Lung (tissue), 11 donors: ENCODE measurements at regions not wholly inside any gene's neighbourhood (a gene's known extent, or its start where the extent isn't known, plus 50 kb on each side); places are given as distances from the start of the nearest gene placed in this dataset.
A peak's percentile ranks its signal among the peaks of the same experiment; 100 is the strongest.
"Not testable (repeated sequence)": the region's sequence is repeated elsewhere in the genome, so short reads cannot be mapped to it uniquely, and the experiment has no call there.

Experiments
- ATAC-seq: fragments of 200-7000 bp; cut with Tn5 transposase; one replicate; pipeline ENCODE4 v1.9.1; 2020; ENCODE audit warnings: moderate number of reproducible peaks; ENCODE audit not compliant: insufficient read depth, low FRiP score
- DNase-seq, 3 donors: peaks; one replicate each; pipeline ENCODE4 v3.0.0-alpha.2; 2013 to 2017
- H3K27ac ChIP-seq, 2 donors: one replicate each; pipeline ENCODE4 v1.5.1; 2013; ENCODE audit warnings: mild to moderate bottlenecking in 2 of 2, moderate library complexity in 2 of 2, control low read depth in 1 of 2, inconsistent platforms in 1 of 2, low read depth in 1 of 2, low read length in 1 of 2
- H3K27me3 ChIP-seq, 3 donors: one replicate each; pipeline ENCODE4 v1.5.1; 2013; ENCODE audit warnings: low read length in 2 of 3; ENCODE audit not compliant: control insufficient read depth in 3 of 3, insufficient read depth in 3 of 3
- H3K36me3 ChIP-seq, 4 donors: one replicate each; pipeline ENCODE4 v1.5.1; 2013; ENCODE audit warnings: low read length in 4 of 4, mild to moderate bottlenecking in 1 of 4, moderate library complexity in 1 of 4; ENCODE audit not compliant: control insufficient read depth in 4 of 4, insufficient read depth in 4 of 4
- H3K4me1 ChIP-seq, 5 donors: one replicate each; pipeline ENCODE4 v1.5.1; 2013; ENCODE audit warnings: low read length in 5 of 5, mild to moderate bottlenecking in 2 of 5, moderate library complexity in 1 of 5; ENCODE audit not compliant: control insufficient read depth in 5 of 5, insufficient read depth in 5 of 5
- H3K4me3 ChIP-seq: one replicate; pipeline ENCODE4 v1.5.1; 2013; ENCODE audit warnings: mild to moderate bottlenecking, control low read depth, moderate library complexity
- H3K9ac ChIP-seq, 2 donors: one replicate each; pipeline ENCODE4 v1.5.1; 2013; ENCODE audit warnings: low read length in 2 of 2, control low read depth in 1 of 2; ENCODE audit not compliant: insufficient read depth in 1 of 2
- H3K9me3 ChIP-seq, 4 donors: one replicate each; pipeline ENCODE4 v1.5.1; 2013; ENCODE audit warnings: low read length in 3 of 4, mild to moderate bottlenecking in 1 of 4, moderate library complexity in 1 of 4; ENCODE audit not compliant: control insufficient read depth in 4 of 4, insufficient read depth in 3 of 4
- CTCF ChIP-seq: IDR thresholded peaks from 2 replicates; pipeline ENCODE4 v1.5.1; 2012; ENCODE audit warnings: mild to moderate bottlenecking; ENCODE audit errors: control extremely low read depth, extremely low read depth
- WGBS, 2 donors: extraction: QIAGEN DNeasy Blood & Tissue Kit; methylation state at CpG; one replicate each; pipeline ENCODE4 v1.1.7; 2013; 5-methylcytosine and 5-hydroxymethylcytosine counted together
- donor health status: control.
- donor health status: control.
- donor health status: Bipolar disorder and iron deficiency.
- donor health status: healthy.
- donor health status: DM: yes; HTN: yes; CAD: no.

- Histone ChIP-seq H3K36me3 (no peaks in the 10 kb centered on the region), H3K27me3 (no peaks in the 10 kb centered on the region), H3K4me3 (no peak overlapping the region), H3K9me3 (no peaks in the 10 kb centered on the region), H3K27ac (no peak overlapping the region), H3K4me1 (peaks cover 0 to 27% (median 7%) of the 10 kb centered on the region in 5 donors), H3K9ac (peak overlapping the region in 1 of 2 donors; percentile 8)
- peak in 2 of 3 donors; percentile 81 to 84 for DNase-seq
- WGBS, 2 donors = 21 to 22% methylated on average over 2 of the region's 2 CpGs
- no peak for TF ChIP-seq CTCF
- no peak for ATAC-seq
Observed at GRCh38 chr6:138673346-138674014, 100.1 kb upstream of the CCDC28A start.

DNA sequence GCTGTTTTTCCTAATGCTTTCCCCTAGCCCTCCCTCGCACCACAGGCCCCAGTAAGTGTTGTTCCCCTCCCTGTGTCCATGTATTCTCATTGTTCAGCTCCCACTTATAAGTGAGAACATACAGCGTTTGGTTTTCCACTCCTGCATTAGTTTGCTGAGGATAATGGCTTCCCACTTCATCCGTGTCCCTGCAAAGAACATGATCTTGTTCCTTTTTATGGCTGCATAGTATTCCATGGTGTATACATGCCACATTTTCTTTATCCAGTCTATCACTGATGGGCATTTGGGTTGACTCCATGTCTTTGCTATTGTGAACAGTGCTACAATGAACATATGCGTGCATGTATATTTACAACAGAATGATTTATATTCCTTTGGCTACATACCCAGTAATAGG lies 99.1 kb upstream of the CCDC28A start:
- 86 to 96% methylated on average over 4 of the region's 4 CpGs for WGBS, 2 donors
- not testable (repeated sequence) for ATAC-seq, H3K4me3 ChIP-seq, H3K27me3 ChIP-seq, DNase-seq, H3K27ac ChIP-seq, H3K36me3 ChIP-seq, H3K9ac ChIP-seq, H3K9me3 ChIP-seq
- H3K4me1 ChIP-seq = peaks cover 0 to 34% (median 7%) of the 10 kb centered on the region in 5 donors

DNA sequence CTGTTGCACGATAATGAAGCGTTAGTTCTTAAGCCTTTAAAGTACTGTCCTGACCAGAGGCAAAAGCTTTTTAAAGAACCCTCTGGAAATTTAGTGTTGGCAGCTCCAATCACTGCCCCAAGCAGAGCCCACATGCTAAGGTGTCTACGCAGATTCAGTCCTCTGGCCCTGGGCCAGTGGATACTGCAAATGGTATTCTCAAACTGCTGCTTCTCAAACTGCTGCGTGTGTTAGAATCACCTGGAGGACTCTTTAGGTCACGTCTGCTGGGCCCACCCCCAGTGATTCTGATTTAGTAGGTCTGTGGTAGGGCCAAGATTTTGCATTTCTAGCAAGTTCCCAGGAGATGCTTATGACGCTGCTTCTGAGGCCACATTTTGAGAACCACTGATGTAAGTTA lies 96.0 kb upstream of the CCDC28A start:
- WGBS, 2 donors = 91 to 95% methylated on average over 6 of the region's 6 CpGs
- DNase-seq = no peak
- ATAC-seq = no peak
- no peak for TF ChIP-seq CTCF
- H3K4me3 ChIP-seq = no peak overlapping the region
- H3K36me3 ChIP-seq = no peaks in the 10 kb centered on the region
- no peak overlapping the region for H3K9ac ChIP-seq
- H3K27ac ChIP-seq = no peak overlapping the region
- H3K9me3 ChIP-seq = no peaks in the 10 kb centered on the region
- no peaks in the 10 kb centered on the region for H3K27me3 ChIP-seq
- H3K4me1 ChIP-seq = peaks cover 0 to 39% (median 3%) of the 10 kb centered on the region in 5 donors

DNA sequence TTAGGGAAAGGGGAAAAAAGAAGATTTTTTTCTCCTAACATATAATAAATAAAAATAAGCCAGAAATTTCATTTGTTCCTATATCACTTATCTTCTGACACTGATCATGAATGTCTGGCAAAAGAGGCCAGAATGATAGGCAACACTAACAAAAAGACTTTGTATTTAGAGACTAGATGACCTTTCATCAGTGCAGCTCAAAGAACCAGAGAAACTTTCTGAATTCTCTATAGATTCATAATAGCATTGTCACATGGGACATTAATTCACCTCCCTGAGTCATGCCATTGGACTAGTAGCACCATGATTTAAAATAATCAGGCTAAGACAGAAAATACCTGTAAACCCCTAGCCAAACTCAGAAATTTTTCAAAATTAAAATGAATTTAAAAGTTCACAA lies 95.4 kb upstream of the CCDC28A start:
- no peak for TF ChIP-seq CTCF
- Histone ChIP-seq H3K4me1 (peaks cover 0 to 39% (median 0%) of the 10 kb centered on the region in 5 donors), H3K9ac (no peak overlapping the region), H3K4me3 (no peak overlapping the region), H3K36me3 (no peaks in the 10 kb centered on the region), H3K9me3 (no peaks in the 10 kb centered on the region), H3K27ac (no peak overlapping the region), H3K27me3 (no peaks in the 10 kb centered on the region)
- no peak for DNase-seq
- no peak for ATAC-seq
